Astrocyte (in vitro differentiated cells and primary cell): ENCODE measurements at regions not wholly inside any gene's neighbourhood (a gene's known extent, or its start where the extent isn't known, plus 50 kb on each side); places are given as distances from the start of the nearest gene placed in this dataset.

ENCODE experiments used
- CTCF ChIP-seq: IDR thresholded peaks from 2 replicates; pipeline ENCODE4 v1.5.1; 2011; ENCODE audit warnings: low read depth, mild to moderate bottlenecking, inconsistent platforms, low read length, moderate library complexity; ENCODE audit not compliant: insufficient read depth
- EZH2 ChIP-seq: IDR thresholded peaks from 2 replicates; pipeline ENCODE4 v1.6.1; 2012; ENCODE audit warnings: mild to moderate bottlenecking, low read length, inconsistent platforms; ENCODE audit not compliant: insufficient read depth

GRCh38 chr18:28575123-28575522 lies 398.2 kb upstream of the CDH2 start:
- no peak for TF ChIP-seq CTCF
- TF ChIP-seq EZH2, result no peak
